ENCODE measurements at regions not wholly inside any gene's neighbourhood (a gene's known extent, or its start where the extent isn't known, plus 50 kb on each side); places are given as distances from the start of the nearest gene placed in this dataset.

GRCh38 chr12:38016602-38017001, 300.0 kb upstream of the ALG10B start:
- no peak overlapping the region for H3K27ac ChIP-seq
- H4K20me1 ChIP-seq (ENCODE audit: insufficient read depth), result no peaks in the 10 kb centered on the region
- DNase-seq, result no peak
- no peak overlapping the region for H2AFZ ChIP-seq
- no peak overlapping the region for H3K4me2 ChIP-seq
- TF ChIP-seq CTCF (conservative IDR thresholded peaks at IDR 0.05), result no peak
- no peak for TF ChIP-seq EZH2 (IDR thresholded peaks at IDR 0.05; ENCODE audit: low read depth)
- no peaks in the 10 kb centered on the region for H3K27me3 ChIP-seq (ENCODE audit: insufficient read depth, low read depth)
- H3K9me2 ChIP-seq (ENCODE audit: insufficient read depth), result no peaks in the 10 kb centered on the region
- no peaks in the 10 kb centered on the region for H3K4me1 ChIP-seq (replicated peaks; ENCODE audit: insufficient read depth)
- H3K79me2 ChIP-seq (ENCODE audit: low read depth), result no peaks in the 10 kb centered on the region
- BruUV-seq (replicated peaks), result no TSS peak
- no peaks in the 10 kb centered on the region for H3F3A ChIP-seq (ENCODE audit: insufficient read depth, low read depth)
- H3K36me3 ChIP-seq (ENCODE audit: low read depth), result no peaks in the 10 kb centered on the region
- intact Hi-C loops (cut with micrococcal nuclease; ENCODE audit: unreplicated experiment), result no loop called here
- no peak overlapping the region for H3K4me3 ChIP-seq
- peaks cover 20% of the 10 kb centered on the region for H3K9me3 ChIP-seq (ENCODE audit: insufficient read depth, low read depth)
- POLR2A ChIA-PET (ENCODE audit: unreplicated experiment), result interaction anchor here (0.6 kb wide), 1 partner anchor 15 kb away, joined by 3 read pairs; no protein-coding TSS in a partner anchor
- CTCF ChIA-PET, result no interaction called here

- ChIA-PET CTCF (no interaction called here), POLR2A (ENCODE audit: unreplicated experiment) (no interaction called here)
- Histone ChIP-seq H3K36me3 (ENCODE audit: low read depth) (no peaks in the 10 kb centered on the region), H3K9me2 (ENCODE audit: insufficient read depth) (no peaks in the 10 kb centered on the region), H4K20me1 (ENCODE audit: insufficient read depth) (no peaks in the 10 kb centered on the region), H3K9me3 (ENCODE audit: insufficient read depth, low read depth) (peaks cover 16% of the 10 kb centered on the region; the same call in 1 of the 2 replicates), H2AFZ (no peak overlapping the region), H3K4me2 (no peak overlapping the region), H3K79me2 (ENCODE audit: low read depth) (no peaks in the 10 kb centered on the region), H3K4me3 (no peak overlapping the region), H3K27ac (no peak overlapping the region), H3K4me1 (replicated peaks; ENCODE audit: insufficient read depth) (no peaks in the 10 kb centered on the region), H3K27me3 (ENCODE audit: insufficient read depth, low read depth) (no peaks in the 10 kb centered on the region), H3F3A (ENCODE audit: insufficient read depth, low read depth) (no peaks in the 10 kb centered on the region)
- intact Hi-C loops (cut with micrococcal nuclease; ENCODE audit: unreplicated experiment), result no loop called here
- DNase-seq, result no peak
- TF ChIP-seq EZH2 (IDR thresholded peaks at IDR 0.05; ENCODE audit: low read depth) (no peak), CTCF (conservative IDR thresholded peaks at IDR 0.05) (no peak)
- no TSS peak for BruUV-seq (replicated peaks)
Observed at GRCh38 chr12:38025916-38026315, 290.7 kb upstream of the ALG10B start.

- Histone ChIP-seq H3K4me3 (no peak overlapping the region; the same call in 1 of the 2 replicates), H3F3A (ENCODE audit: insufficient read depth, low read depth) (peaks cover 20% of the 10 kb centered on the region), H3K27ac (no peak overlapping the region), H3K79me2 (ENCODE audit: low read depth) (no peaks in the 10 kb centered on the region), H4K20me1 (ENCODE audit: insufficient read depth) (no peaks in the 10 kb centered on the region), H3K4me1 (replicated peaks; ENCODE audit: insufficient read depth) (peaks cover 17% of the 10 kb centered on the region), H3K9me2 (ENCODE audit: insufficient read depth) (no peaks in the 10 kb centered on the region; the same call in 1 of the 2 replicates), H3K9me3 (ENCODE audit: insufficient read depth, low read depth) (no peaks in the 10 kb centered on the region), H2AFZ (no peak overlapping the region), H3K27me3 (ENCODE audit: insufficient read depth, low read depth) (no peaks in the 10 kb centered on the region), H3K4me2 (peak overlapping the region; percentile 82), H3K36me3 (ENCODE audit: low read depth) (no peaks in the 10 kb centered on the region)
- BruUV-seq (replicated peaks), result no TSS peak
- no peak for DNase-seq
- ChIA-PET CTCF (no interaction called here), POLR2A (ENCODE audit: unreplicated experiment) (no interaction called here)
- intact Hi-C loops (cut with micrococcal nuclease; ENCODE audit: unreplicated experiment), result loop anchor here (1.0 to 10.0 kb wide), 4 partner anchors 85 to 1052 kb away; partner anchors contain the start of genes ALG10B and CPNE8
- TF ChIP-seq EZH2 (IDR thresholded peaks at IDR 0.05; ENCODE audit: low read depth) (no peak), CTCF (conservative IDR thresholded peaks at IDR 0.05) (no peak)
Observed at GRCh38 chr12:38053113-38053512, 263.5 kb upstream of the ALG10B start.

Measured in PC-9 (cell line).